ENCODE measurements at regions not wholly inside any gene's neighbourhood (a gene's known extent, or its start where the extent isn't known, plus 50 kb on each side); places are given as distances from the start of the nearest gene placed in this dataset.

- H3K9me2 ChIP-seq (ENCODE audit: insufficient read depth) = no peaks in the 10 kb centered on the region
- H3K27me3 ChIP-seq (ENCODE audit: insufficient read depth, low read depth) = no peaks in the 10 kb centered on the region
- no peak overlapping the region for H3K4me3 ChIP-seq
- TF ChIP-seq CTCF (conservative IDR thresholded peaks at IDR 0.05) (no peak), EZH2 (IDR thresholded peaks at IDR 0.05; ENCODE audit: low read depth) (no peak)
- no peak for DNase-seq
- no peaks in the 10 kb centered on the region for H3K4me1 ChIP-seq (replicated peaks; ENCODE audit: insufficient read depth)
- no peak overlapping the region for H3K4me2 ChIP-seq
- ChIA-PET CTCF (no interaction called here), POLR2A (ENCODE audit: unreplicated experiment) (no interaction called here)
- no peaks in the 10 kb centered on the region for H3K79me2 ChIP-seq (ENCODE audit: low read depth)
- no peak overlapping the region for H2AFZ ChIP-seq
- H4K20me1 ChIP-seq (ENCODE audit: insufficient read depth) = no peaks in the 10 kb centered on the region
- H3F3A ChIP-seq (ENCODE audit: insufficient read depth, low read depth) = no peaks in the 10 kb centered on the region
- intact Hi-C loops (cut with micrococcal nuclease; ENCODE audit: unreplicated experiment) = no loop called here
- H3K27ac ChIP-seq = no peak overlapping the region
- no peaks in the 10 kb centered on the region for H3K9me3 ChIP-seq (ENCODE audit: insufficient read depth, low read depth)
- no peaks in the 10 kb centered on the region for H3K36me3 ChIP-seq (ENCODE audit: low read depth)
- no TSS peak for BruUV-seq (replicated peaks)
These were observed 87.4 kb upstream of the UFM1 start for GRCh38 chr13:38262211-38262610.

GRCh38 chr13:38255600-38255999 is 94.1 kb upstream of the UFM1 start:
- Histone ChIP-seq H3K79me2 (ENCODE audit: low read depth) (no peaks in the 10 kb centered on the region), H3F3A (ENCODE audit: insufficient read depth, low read depth) (no peaks in the 10 kb centered on the region), H3K4me1 (replicated peaks; ENCODE audit: insufficient read depth) (no peaks in the 10 kb centered on the region), H4K20me1 (ENCODE audit: insufficient read depth) (no peaks in the 10 kb centered on the region), H3K9me2 (ENCODE audit: insufficient read depth) (no peaks in the 10 kb centered on the region), H3K27me3 (ENCODE audit: insufficient read depth, low read depth) (no peaks in the 10 kb centered on the region), H3K4me2 (no peak overlapping the region), H2AFZ (no peak overlapping the region), H3K9me3 (ENCODE audit: insufficient read depth, low read depth) (no peaks in the 10 kb centered on the region), H3K4me3 (no peak overlapping the region), H3K36me3 (ENCODE audit: low read depth) (no peaks in the 10 kb centered on the region), H3K27ac (no peak overlapping the region)
- no peak for DNase-seq
- CTCF ChIA-PET = no interaction called here
- BruUV-seq (replicated peaks) = no TSS peak
- no peak for TF ChIP-seq CTCF (conservative IDR thresholded peaks at IDR 0.05)
- no peak for TF ChIP-seq EZH2 (IDR thresholded peaks at IDR 0.05; ENCODE audit: low read depth)
- POLR2A ChIA-PET (ENCODE audit: unreplicated experiment) = no interaction called here
- intact Hi-C loops (cut with micrococcal nuclease; ENCODE audit: unreplicated experiment) = no loop called here

- POLR2A ChIA-PET (ENCODE audit: unreplicated experiment) = no interaction called here
- H3F3A ChIP-seq (ENCODE audit: insufficient read depth, low read depth) = no peaks in the 10 kb centered on the region
- TF ChIP-seq CTCF (conservative IDR thresholded peaks at IDR 0.05) (no peak), EZH2 (IDR thresholded peaks at IDR 0.05; ENCODE audit: low read depth) (no peak)
- no peaks in the 10 kb centered on the region for H3K27me3 ChIP-seq (ENCODE audit: insufficient read depth, low read depth)
- no peaks in the 10 kb centered on the region for H3K4me1 ChIP-seq (replicated peaks; ENCODE audit: insufficient read depth)
- no peaks in the 10 kb centered on the region for H3K36me3 ChIP-seq (ENCODE audit: low read depth)
- H2AFZ ChIP-seq = no peak overlapping the region
- CTCF ChIA-PET = no interaction called here
- no peak for DNase-seq
- no peaks in the 10 kb centered on the region; the same call in 1 of the 2 replicates for H4K20me1 ChIP-seq (ENCODE audit: insufficient read depth)
- no peaks in the 10 kb centered on the region for H3K9me2 ChIP-seq (ENCODE audit: insufficient read depth)
- no peaks in the 10 kb centered on the region for H3K9me3 ChIP-seq (ENCODE audit: insufficient read depth, low read depth)
- no TSS peak for BruUV-seq (replicated peaks)
- H3K4me3 ChIP-seq = no peak overlapping the region
- no peak overlapping the region for H3K27ac ChIP-seq
- intact Hi-C loops (cut with micrococcal nuclease; ENCODE audit: unreplicated experiment) = no loop called here
- no peaks in the 10 kb centered on the region for H3K79me2 ChIP-seq (ENCODE audit: low read depth)
- no peak overlapping the region for H3K4me2 ChIP-seq
These were observed 109.8 kb upstream of the UFM1 start for GRCh38 chr13:38239874-38240273.
